LNCaP clone FGC (cell line): ENCODE measurements at regions not wholly inside any gene's neighbourhood (a gene's known extent, or its start where the extent isn't known, plus 50 kb on each side); places are given as distances from the start of the nearest gene placed in this dataset.

Source experiments
- DNase-seq: peaks from one replicate; pipeline ENCODE4 v3.0.0-alpha.2; 2011; ENCODE audit warnings: low read depth
- H3K4me3 ChIP-seq: 2 replicates; pipeline ENCODE4 v1.5.1; 2011; ENCODE audit warnings: mild to moderate bottlenecking, low read depth, low read length, control low read depth
- TF ChIP-seq, protein P1 (sequence below): IDR thresholded peaks from 2 replicates; pipeline ENCODE4 v1.5.1; 2012; ENCODE audit warnings: mild to moderate bottlenecking; ENCODE audit not compliant: control insufficient read depth, insufficient read depth; ENCODE audit errors: extremely low read depth

DNA sequence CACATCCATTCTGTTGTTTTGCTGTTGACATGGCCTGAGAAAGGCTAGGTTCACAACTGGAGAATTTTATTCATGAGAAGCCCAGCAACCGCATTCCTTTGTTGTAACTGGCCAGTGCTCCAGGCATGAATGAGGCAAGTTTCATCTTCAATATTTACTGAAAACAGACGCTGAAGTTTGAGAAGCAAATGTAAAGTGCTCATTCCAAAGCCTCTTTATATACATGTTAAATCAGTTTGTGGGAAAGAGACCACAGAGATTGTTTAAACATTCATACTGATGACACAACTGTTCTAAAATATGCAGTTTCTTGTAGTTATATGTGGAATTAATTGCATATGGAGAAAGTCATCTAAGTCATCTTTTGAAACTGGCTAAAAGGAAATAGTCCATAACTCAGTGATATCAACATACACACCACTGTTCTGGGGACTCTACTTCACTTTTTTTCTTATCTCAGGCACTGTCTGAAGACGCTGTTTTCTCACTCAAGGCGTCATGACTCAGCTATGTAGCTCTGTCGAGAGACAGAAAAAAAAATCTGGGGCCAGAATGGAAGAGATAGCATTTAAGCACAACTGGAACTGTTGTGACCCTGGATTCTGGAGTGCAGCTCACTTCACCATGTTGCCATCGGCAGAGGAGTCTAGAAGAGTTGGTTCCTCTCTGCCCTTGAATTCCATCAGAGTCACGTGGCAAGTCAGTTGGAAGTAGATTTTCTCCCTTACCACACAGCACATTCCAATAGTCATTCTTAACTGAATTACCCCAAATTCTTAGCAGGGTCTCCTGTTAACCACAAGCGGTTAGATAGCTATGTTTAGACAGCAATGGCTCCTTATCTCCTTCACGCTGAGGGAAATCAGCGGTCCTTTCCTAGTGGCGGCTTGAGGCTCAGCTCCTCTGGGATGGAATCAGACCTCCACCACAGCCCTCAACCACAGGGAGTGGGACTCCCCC, 258.4 kb upstream of the HMGA2 start:
- TF ChIP-seq, protein P1, sequence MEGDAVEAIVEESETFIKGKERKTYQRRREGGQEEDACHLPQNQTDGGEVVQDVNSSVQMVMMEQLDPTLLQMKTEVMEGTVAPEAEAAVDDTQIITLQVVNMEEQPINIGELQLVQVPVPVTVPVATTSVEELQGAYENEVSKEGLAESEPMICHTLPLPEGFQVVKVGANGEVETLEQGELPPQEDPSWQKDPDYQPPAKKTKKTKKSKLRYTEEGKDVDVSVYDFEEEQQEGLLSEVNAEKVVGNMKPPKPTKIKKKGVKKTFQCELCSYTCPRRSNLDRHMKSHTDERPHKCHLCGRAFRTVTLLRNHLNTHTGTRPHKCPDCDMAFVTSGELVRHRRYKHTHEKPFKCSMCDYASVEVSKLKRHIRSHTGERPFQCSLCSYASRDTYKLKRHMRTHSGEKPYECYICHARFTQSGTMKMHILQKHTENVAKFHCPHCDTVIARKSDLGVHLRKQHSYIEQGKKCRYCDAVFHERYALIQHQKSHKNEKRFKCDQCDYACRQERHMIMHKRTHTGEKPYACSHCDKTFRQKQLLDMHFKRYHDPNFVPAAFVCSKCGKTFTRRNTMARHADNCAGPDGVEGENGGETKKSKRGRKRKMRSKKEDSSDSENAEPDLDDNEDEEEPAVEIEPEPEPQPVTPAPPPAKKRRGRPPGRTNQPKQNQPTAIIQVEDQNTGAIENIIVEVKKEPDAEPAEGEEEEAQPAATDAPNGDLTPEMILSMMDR = no peak
- DNase-seq = no peak
- H3K4me3 ChIP-seq = no peak overlapping the region

DNA sequence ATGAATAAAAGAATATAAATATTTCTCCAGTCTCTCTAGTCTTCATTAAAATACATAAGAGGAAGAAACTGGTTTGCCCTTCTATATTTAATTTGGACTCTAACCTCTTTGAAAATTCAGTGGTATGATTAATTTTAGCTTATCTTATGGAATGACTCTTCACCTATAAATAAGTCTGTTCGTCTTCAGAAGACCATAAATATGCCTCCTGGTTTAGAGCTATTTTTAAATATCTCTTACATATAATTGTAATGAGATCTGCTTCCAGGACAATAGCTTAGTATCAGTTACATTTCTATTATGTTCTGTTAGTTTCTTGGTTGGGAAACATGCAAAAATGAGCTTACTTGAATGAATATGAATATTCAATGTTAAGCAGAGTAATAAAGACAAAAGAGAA, 257.5 kb upstream of the HMGA2 start:
- no peak for DNase-seq
- TF ChIP-seq, protein P1 = no peak
- H3K4me3 ChIP-seq = no peak overlapping the region

DNA sequence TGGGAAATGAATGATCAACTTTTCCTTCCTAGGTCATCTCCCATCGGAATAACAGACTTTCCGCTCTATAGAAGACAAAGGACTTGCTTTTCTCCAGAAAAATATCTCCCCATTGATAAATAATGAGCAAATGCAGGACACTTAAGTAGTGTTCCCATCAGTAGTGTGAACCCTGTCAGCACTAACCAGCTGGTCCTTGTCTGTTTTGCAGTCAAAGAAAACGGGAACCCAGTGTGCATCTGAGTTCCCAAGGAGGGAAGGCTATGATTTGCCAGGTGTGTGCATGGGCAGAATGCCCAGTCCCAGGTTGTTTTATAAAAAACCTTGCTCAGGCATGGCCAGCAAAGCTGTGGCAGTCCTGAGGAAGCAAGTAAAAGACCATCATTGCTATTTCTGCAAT, 256.5 kb upstream of the HMGA2 start:
- peak; percentile 84 for DNase-seq
- no peak overlapping the region for H3K4me3 ChIP-seq
- TF ChIP-seq, protein P1 = no peak

DNA sequence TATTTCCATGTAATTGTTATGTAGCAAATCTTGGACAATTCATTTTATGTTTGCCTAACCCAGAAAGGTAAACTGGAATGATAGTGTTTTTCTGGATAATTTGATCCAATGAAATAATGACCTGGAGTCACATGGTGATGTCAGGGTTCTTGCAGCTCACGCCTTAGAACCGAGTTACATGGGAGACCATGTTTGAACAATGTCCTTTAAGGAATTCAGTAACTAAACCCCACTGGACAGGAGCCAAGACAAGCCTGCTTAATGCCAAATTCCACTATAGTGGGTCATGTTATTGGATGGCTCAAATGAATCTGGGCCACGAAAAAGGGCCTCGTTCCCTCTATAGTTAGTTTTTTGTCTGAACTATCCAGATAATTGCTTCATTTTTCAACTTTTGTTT, 255.8 kb upstream of the HMGA2 start:
- no peak overlapping the region for H3K4me3 ChIP-seq
- no peak for DNase-seq
- TF ChIP-seq, protein P1 = no peak

DNA sequence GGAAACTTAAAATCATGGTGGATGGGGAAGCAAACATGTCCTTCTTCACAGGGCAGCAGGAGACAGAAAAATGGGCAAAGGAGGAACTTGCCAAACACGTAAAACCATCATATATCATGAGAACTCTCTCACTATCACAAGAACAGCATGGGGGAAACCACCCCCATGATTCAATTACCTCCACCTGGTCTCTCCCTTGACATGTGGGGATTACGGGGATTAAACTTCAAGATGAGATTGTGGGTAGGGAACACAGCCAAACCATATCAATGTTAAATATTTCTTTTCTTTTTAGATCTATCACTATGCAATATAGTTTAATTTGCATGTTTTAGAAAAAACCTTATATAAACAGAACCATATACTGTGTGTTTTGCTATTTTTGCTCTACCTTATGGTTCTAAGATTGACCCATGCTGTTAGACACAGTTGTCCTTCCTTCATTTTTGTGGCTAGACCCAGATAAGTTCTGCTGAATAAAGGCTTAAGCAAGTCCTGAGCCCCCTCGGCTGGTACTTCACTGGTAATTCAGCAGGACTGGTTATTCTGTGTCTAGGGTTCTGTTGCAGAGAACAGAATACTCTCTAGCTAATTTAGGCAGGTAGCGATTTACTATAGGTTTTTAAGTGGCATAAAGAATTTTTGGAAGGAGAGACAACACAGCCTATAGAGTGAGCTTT, 253.7 kb upstream of the HMGA2 start:
- DNase-seq = no peak
- TF ChIP-seq, protein P1 = no peak
- H3K4me3 ChIP-seq = no peak overlapping the region

DNA sequence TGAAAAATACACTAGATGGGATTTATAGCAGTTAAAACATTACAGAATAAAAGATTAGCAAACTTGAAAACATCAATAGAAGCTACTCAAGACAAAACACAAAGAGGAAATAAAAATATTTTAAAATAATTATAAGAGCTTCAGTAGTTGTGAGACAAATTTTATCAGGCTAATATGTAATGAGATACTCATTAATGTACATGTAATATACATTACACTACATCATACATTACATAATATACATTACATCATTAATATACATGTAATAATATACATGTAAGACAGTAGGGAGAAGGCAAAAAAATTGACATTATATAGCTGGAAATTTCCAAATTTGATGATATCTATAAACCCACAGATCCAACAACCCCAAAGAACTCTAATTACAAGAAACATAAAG, 249.4 kb upstream of the HMGA2 start:
- TF ChIP-seq, protein P1 = no peak
- DNase-seq = no peak
- H3K4me3 ChIP-seq = no peak overlapping the region

DNA sequence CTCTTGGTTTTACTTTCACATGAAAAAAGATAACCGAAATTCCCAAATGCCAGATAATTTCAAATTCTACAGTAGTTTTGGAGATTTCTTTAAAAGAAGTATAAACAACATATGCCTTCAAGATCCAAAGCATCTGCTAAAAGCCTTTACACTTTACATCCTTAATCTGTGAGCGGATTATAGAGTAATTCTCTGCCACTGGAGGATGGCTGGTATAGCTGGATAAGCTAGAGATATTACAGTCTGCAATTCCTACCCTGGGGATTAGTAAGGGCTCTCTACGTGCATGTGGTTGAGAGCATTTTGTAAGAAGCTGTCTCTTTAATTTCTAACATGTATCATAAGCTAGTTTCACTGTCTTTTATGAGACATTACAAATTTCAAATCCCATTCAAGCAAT, 240.3 kb upstream of the HMGA2 start:
- no peak overlapping the region for H3K4me3 ChIP-seq
- TF ChIP-seq, protein P1 = no peak
- no peak for DNase-seq
